Naive thymus-derived CD4-positive, alpha-beta T cell (primary cell): ENCODE measurements at regions not wholly inside any gene's neighbourhood (a gene's known extent, or its start where the extent isn't known, plus 50 kb on each side); places are given as distances from the start of the nearest gene placed in this dataset.

Experiments
- ATAC-seq: fragments of 150-1000 bp; cut with Tn5 transposase; 2 replicates; pipeline ENCODE4 v1.10.0; 2021; ENCODE audit warnings: mild to moderate bottlenecking, moderate library complexity
- CTCF ChIA-PET: fragments of 350-600 bp; sonication (Branson Sonifier 250); formaldehyde crosslinking; loops from one replicate; lab custom pipeline; 2021; ENCODE audit warnings: antibody characterized with exemption; lab: Charles Lee
- POLR2A ChIA-PET: fragments of 350-600 bp; sonication (Branson Sonifier 250); formaldehyde crosslinking; loops from one replicate; lab custom pipeline; 2021; ENCODE audit warnings: antibody characterized with exemption, inconsistent platforms; lab: Charles Lee
- DNase-seq, 9 donors: peaks; one replicate each; pipeline versions ENCODE4 v3.0.0 to v3.0.0-alpha.2; 2020 to 2022; ENCODE audit warnings: mixed read lengths in 1 of 9
- H3K27ac ChIP-seq: one replicate; pipeline ENCODE4 v1.7.0; 2013; ENCODE audit warnings: mild to moderate bottlenecking, low read depth, low read length, moderate library complexity
- H3K27me3 ChIP-seq, 2 donors: one replicate each; pipeline ENCODE4 v1.7.0; 2013; ENCODE audit warnings: low read length in 2 of 2, mild to moderate bottlenecking in 2 of 2, moderate library complexity in 2 of 2; ENCODE audit not compliant: control insufficient read depth in 2 of 2, insufficient read depth in 2 of 2
- H3K36me3 ChIP-seq, 3 experiments: 1 replicate in 2 of 3; 2 replicates in 1 of 3; pipeline ENCODE4 v1.7.0; 2013; ENCODE audit warnings: low read length in 3 of 3, mild to moderate bottlenecking in 3 of 3, moderate library complexity in 1 of 3; ENCODE audit not compliant: insufficient read depth in 3 of 3, control insufficient read depth in 2 of 3
- H3K4me1 ChIP-seq, 2 donors: one replicate each; pipeline ENCODE4 v1.7.0; 2013; ENCODE audit warnings: low read length in 2 of 2, mild to moderate bottlenecking in 2 of 2, moderate library complexity in 1 of 2; ENCODE audit not compliant: control insufficient read depth in 2 of 2, insufficient read depth in 2 of 2
- H3K4me3 ChIP-seq: 2 replicates; pipeline ENCODE4 v1.7.0; 2013; ENCODE audit warnings: mild to moderate bottlenecking, low read length
- H3K9me3 ChIP-seq, 3 experiments: 1 replicate in 2 of 3; 2 replicates in 1 of 3; pipeline ENCODE4 v1.7.0; 2013; ENCODE audit warnings: low read length in 3 of 3; ENCODE audit not compliant: control insufficient read depth in 2 of 3
- H3K27ac Mint-ChIP-seq, 9 donors: one replicate each; pipeline ENCODE4 v1.8.0; 2020 to 2022; ENCODE audit warnings: mixed read lengths in 9 of 9, mild to moderate bottlenecking in 8 of 9, moderate library complexity in 5 of 9, inconsistent platforms in 2 of 9
- H3K27me3 Mint-ChIP-seq, 5 donors: one replicate each; pipeline ENCODE4 v1.8.0; 2021 to 2022; ENCODE audit warnings: mixed read lengths in 5 of 5, mild to moderate bottlenecking in 1 of 5
- H3K36me3 Mint-ChIP-seq, 5 donors: one replicate each; pipeline ENCODE4 v1.8.0; 2020 to 2022; ENCODE audit warnings: mixed read lengths in 5 of 5, mild to moderate bottlenecking in 3 of 5, inconsistent platforms in 1 of 5
- H3K4me1 Mint-ChIP-seq, 7 donors: one replicate each; pipeline ENCODE4 v1.8.0; 2020 to 2022; ENCODE audit warnings: mixed read lengths in 7 of 7, mild to moderate bottlenecking in 3 of 7, inconsistent platforms in 1 of 7
- H3K4me3 Mint-ChIP-seq, 10 donors: one replicate each; pipeline ENCODE4 v1.8.0; 2020 to 2022; ENCODE audit warnings: mild to moderate bottlenecking in 10 of 10, mixed read lengths in 10 of 10, moderate library complexity in 6 of 10, inconsistent platforms in 2 of 10
- H3K9me3 Mint-ChIP-seq, 11 donors: one replicate each; pipeline ENCODE4 v1.8.0; 2020 to 2022; ENCODE audit warnings: mixed read lengths in 11 of 11, mild to moderate bottlenecking in 4 of 11, inconsistent platforms in 1 of 11, moderate library complexity in 1 of 11
- intact Hi-C, 2 donors: fragments of 100-400 bp; cut with micrococcal nuclease; formaldehyde crosslinking; loops; one replicate each; pipeline ENCODE4 v1.15.1; 2023

- no peaks in the 10 kb centered on the region for H3K36me3 Mint-ChIP-seq
These were observed 252.1 kb upstream of the ADAMTS9 start for GRCh38 chr3:64939747-64940450.

GRCh38 chr3:64939309-64939708, 251.5 kb upstream of the ADAMTS9 start:
- Mint-ChIP-seq H3K27ac (no peak overlapping the region), H3K9me3 (peaks cover 4 to 22% (median 9%) of the 10 kb centered on the region in 11 donors)

More at GRCh38 chr3:64939747-64940450, 252.1 kb upstream of the ADAMTS9 start:
- Mint-ChIP-seq H3K27me3 (no peaks in the 10 kb centered on the region), H3K27ac (no peak overlapping the region), H3K9me3 (peaks cover 0 to 20% (median 8%) of the 10 kb centered on the region in 11 donors), H3K4me3 (no peak overlapping the region), H3K4me1 (no peaks in the 10 kb centered on the region)
- ChIA-PET POLR2A (no interaction called here), CTCF (no interaction called here)
- ATAC-seq (no peak), DNase-seq (no peak)
- peaks cover 0 to 4% (median 0%) of the 10 kb centered on the region in 3 experiments for H3K9me3 ChIP-seq
- no peaks in the 10 kb centered on the region for H3K27me3 ChIP-seq
- H3K4me1 ChIP-seq = no peaks in the 10 kb centered on the region
- H3K4me3 ChIP-seq = no peak overlapping the region
- H3K36me3 ChIP-seq = no peaks in the 10 kb centered on the region
- intact Hi-C loops = no loop called here
- H3K27ac ChIP-seq = no peak overlapping the region

GRCh38 chr3:64936556-64936955, 248.8 kb upstream of the ADAMTS9 start:
- ChIA-PET POLR2A (no interaction called here), CTCF (no interaction called here)
- no peaks in the 10 kb centered on the region for H3K36me3 Mint-ChIP-seq
- DNase-seq (no peak), ATAC-seq (no peak)
- H3K27me3 ChIP-seq = no peaks in the 10 kb centered on the region
- no peaks in the 10 kb centered on the region for H3K36me3 ChIP-seq
- no peak overlapping the region for H3K27ac Mint-ChIP-seq
- H3K4me1 Mint-ChIP-seq = no peaks in the 10 kb centered on the region
- H3K27me3 Mint-ChIP-seq = no peaks in the 10 kb centered on the region
- H3K4me3 Mint-ChIP-seq = no peak overlapping the region
- H3K27ac ChIP-seq = no peak overlapping the region
- H3K9me3 ChIP-seq = peaks cover 0 to 8% (median 0%) of the 10 kb centered on the region in 3 experiments
- H3K4me3 ChIP-seq = no peak overlapping the region
- intact Hi-C loops = no loop called here
- peaks cover 4 to 31% (median 15%) of the 10 kb centered on the region in 11 donors for H3K9me3 Mint-ChIP-seq
- no peaks in the 10 kb centered on the region for H3K4me1 ChIP-seq

More at GRCh38 chr3:64939309-64939708, 251.5 kb upstream of the ADAMTS9 start:
- Histone ChIP-seq H3K9me3 (peaks cover 0 to 4% (median 0%) of the 10 kb centered on the region in 3 experiments), H3K27me3 (no peaks in the 10 kb centered on the region), H3K4me3 (no peak overlapping the region), H3K27ac (no peak overlapping the region), H3K36me3 (no peaks in the 10 kb centered on the region), H3K4me1 (no peaks in the 10 kb centered on the region)
- no peaks in the 10 kb centered on the region for H3K27me3 Mint-ChIP-seq
- H3K4me1 Mint-ChIP-seq = no peaks in the 10 kb centered on the region
- no peak overlapping the region for H3K4me3 Mint-ChIP-seq
- no peaks in the 10 kb centered on the region for H3K36me3 Mint-ChIP-seq
- intact Hi-C loops = no loop called here
- no peak for ATAC-seq
- no peak for DNase-seq
- ChIA-PET CTCF (no interaction called here), POLR2A (no interaction called here)

GRCh38 chr3:64935971-64936370, 248.2 kb upstream of the ADAMTS9 start:
- H3K36me3 ChIP-seq = no peaks in the 10 kb centered on the region
- H3K4me1 ChIP-seq = no peaks in the 10 kb centered on the region
- no peak overlapping the region for H3K4me3 ChIP-seq
- Mint-ChIP-seq H3K36me3 (no peaks in the 10 kb centered on the region), H3K9me3 (peaks cover 4 to 33% (median 14%) of the 10 kb centered on the region in 11 donors), H3K27ac (no peak overlapping the region), H3K27me3 (no peaks in the 10 kb centered on the region), H3K4me3 (no peak overlapping the region), H3K4me1 (no peaks in the 10 kb centered on the region)
- DNase-seq (no peak), ATAC-seq (no peak)
- no peaks in the 10 kb centered on the region for H3K27me3 ChIP-seq
- intact Hi-C loops = no loop called here
- no peak overlapping the region for H3K27ac ChIP-seq
- POLR2A ChIA-PET = no interaction called here
- peaks cover 0 to 4% (median 0%) of the 10 kb centered on the region in 3 experiments for H3K9me3 ChIP-seq
- CTCF ChIA-PET = no interaction called here

GRCh38 chr3:64932666-64933342, 245.0 kb upstream of the ADAMTS9 start:
- Mint-ChIP-seq H3K4me1 (no peaks in the 10 kb centered on the region), H3K9me3 (peaks cover 4 to 27% (median 13%) of the 10 kb centered on the region in 11 donors), H3K27me3 (no peaks in the 10 kb centered on the region), H3K27ac (no peak overlapping the region), H3K36me3 (no peaks in the 10 kb centered on the region), H3K4me3 (no peak overlapping the region)
- DNase-seq = no peak
- H3K9me3 ChIP-seq = peaks cover 0 to 4% (median 0%) of the 10 kb centered on the region in 3 experiments
- H3K27me3 ChIP-seq = no peaks in the 10 kb centered on the region
- ChIA-PET POLR2A (no interaction called here), CTCF (no interaction called here)
- intact Hi-C loops = no loop called here
- H3K4me1 ChIP-seq = no peaks in the 10 kb centered on the region
- no peak for ATAC-seq
- no peaks in the 10 kb centered on the region for H3K36me3 ChIP-seq
- H3K4me3 ChIP-seq = no peak overlapping the region
- H3K27ac ChIP-seq = no peak overlapping the region

GRCh38 chr3:64932016-64932518, 244.3 kb upstream of the ADAMTS9 start:
- no peaks in the 10 kb centered on the region for H3K36me3 ChIP-seq
- H3K27ac Mint-ChIP-seq = no peak overlapping the region
- no peaks in the 10 kb centered on the region for H3K27me3 ChIP-seq
- no peak overlapping the region for H3K4me3 ChIP-seq
- H3K4me1 ChIP-seq = no peaks in the 10 kb centered on the region
- peaks cover 0 to 4% (median 0%) of the 10 kb centered on the region in 3 experiments for H3K9me3 ChIP-seq
- ATAC-seq (no peak), DNase-seq (no peak)
- POLR2A ChIA-PET = no interaction called here
- peaks cover 4 to 27% (median 13%) of the 10 kb centered on the region in 11 donors for H3K9me3 Mint-ChIP-seq
- H3K27ac ChIP-seq = no peak overlapping the region
- no peak overlapping the region for H3K4me3 Mint-ChIP-seq
- no peaks in the 10 kb centered on the region for H3K36me3 Mint-ChIP-seq
- intact Hi-C loops = no loop called here
- H3K4me1 Mint-ChIP-seq = no peaks in the 10 kb centered on the region
- CTCF ChIA-PET = no interaction called here
- H3K27me3 Mint-ChIP-seq = no peaks in the 10 kb centered on the region
